Vagina (tissue), 2 donors: ENCODE measurements at regions not wholly inside any gene's neighbourhood (a gene's known extent, or its start where the extent isn't known, plus 50 kb on each side); places are given as distances from the start of the nearest gene placed in this dataset.

Experiments used
- CTCF ChIP-seq, 3 experiments: fragments of 450-650 bp in 2 of 3; fragments of 200-600 bp in 1 of 3; sonication (generic) in 1 of 3; IDR thresholded peaks; one replicate each; pipeline ENCODE4 v1.5.1; 2017 to 2019; ENCODE audit warnings: antibody characterized with exemption in 3 of 3, mild to moderate bottlenecking in 2 of 3, moderate library complexity in 2 of 3
- POLR2A ChIP-seq, 2 donors: fragments of 450-650 bp; IDR thresholded peaks; one replicate each; pipeline ENCODE4 v1.6.1; 2017; ENCODE audit warnings: antibody characterized with exemption in 2 of 2, mild to moderate bottlenecking in 2 of 2, moderate library complexity in 2 of 2

- TF ChIP-seq CTCF (IDR thresholded peaks at IDR 0.05): no peak
- TF ChIP-seq POLR2A (IDR thresholded peaks at IDR 0.05): no peak
Observed at GRCh38 chr15:81828135-81828534, 217.7 kb downstream of the MEX3B start.
